Common myeloid progenitor, CD34-positive (primary cell): ENCODE measurements at regions not wholly inside any gene's neighbourhood (a gene's known extent, or its start where the extent isn't known, plus 50 kb on each side); places are given as distances from the start of the nearest gene placed in this dataset.
"Not testable (repeated sequence)": the region's sequence is repeated elsewhere in the genome, so short reads cannot be mapped to it uniquely, and the experiment has no call there.

ENCODE experiments used
- CTCF ChIA-PET: fragments of 350-600 bp; sonication (Branson Sonifier 250); formaldehyde crosslinking; loops from one replicate; lab custom pipeline; 2021; ENCODE audit warnings: antibody characterized with exemption; lab: Charles Lee
- POLR2A ChIA-PET: fragments of 350-600 bp; sonication (Branson Sonifier 250); formaldehyde crosslinking; loops from one replicate; lab custom pipeline; 2021; ENCODE audit warnings: antibody characterized with exemption; lab: Charles Lee
- DNase-seq, 3 donors: peaks; one replicate each; pipeline versions ENCODE4 v3.0.0 to v3.0.0-alpha.2; 2013
- H3K27ac ChIP-seq, 2 experiments: 1 replicate in 1 of 2; 2 replicates in 1 of 2; pipeline ENCODE4 v1.7.0; 2013; ENCODE audit warnings: inconsistent platforms in 2 of 2, low read length in 2 of 2, mild to moderate bottlenecking in 2 of 2, low read depth in 1 of 2, moderate library complexity in 1 of 2; ENCODE audit not compliant: severe bottlenecking in 2 of 2, insufficient read depth in 1 of 2, poor library complexity in 1 of 2
- H3K27me3 ChIP-seq, 5 experiments: replicated peaks in 2 of 5; 1 replicate in 3 of 5; 2 replicates in 2 of 5; pipeline versions ENCODE4 v1.6.1 to v1.7.0; 2013; ENCODE audit warnings: low read length in 4 of 5, mild to moderate bottlenecking in 2 of 5, moderate library complexity in 2 of 5, inconsistent platforms in 1 of 5; ENCODE audit not compliant: insufficient read depth in 5 of 5, control insufficient read depth in 4 of 5
- H3K36me3 ChIP-seq, 4 experiments: 1 replicate in 2 of 4; 2 replicates in 2 of 4; pipeline versions ENCODE4 v1.6.1 to v1.7.0; 2013; ENCODE audit warnings: low read length in 3 of 4, control low read depth in 1 of 4, mild to moderate bottlenecking in 1 of 4; ENCODE audit not compliant: control insufficient read depth in 4 of 4, insufficient read depth in 4 of 4
- H3K4me1 ChIP-seq, 4 experiments: 1 replicate in 3 of 4; 2 replicates in 1 of 4; pipeline versions ENCODE4 v1.6.1 to v1.7.1; 2013; ENCODE audit warnings: low read length in 3 of 4, mild to moderate bottlenecking in 3 of 4, control low read depth in 1 of 4, inconsistent platforms in 1 of 4, moderate library complexity in 1 of 4; ENCODE audit not compliant: control insufficient read depth in 4 of 4, insufficient read depth in 4 of 4; ENCODE audit errors: control extremely low read depth in 1 of 4
- H3K4me3 ChIP-seq, 7 experiments: 1 replicate in 4 of 7; 2 replicates in 3 of 7; pipeline versions ENCODE4 v1.5.1 to v1.7.0; 2013; ENCODE audit warnings: mild to moderate bottlenecking in 7 of 7, low read length in 6 of 7, moderate library complexity in 6 of 7, inconsistent platforms in 2 of 7, low read depth in 2 of 7, control low read depth in 1 of 7; ENCODE audit not compliant: insufficient read depth in 4 of 7, control insufficient read depth in 1 of 7; ENCODE audit errors: extremely low read depth in 1 of 7
- H3K9me3 ChIP-seq, 5 experiments: 1 replicate in 4 of 5; 2 replicates in 1 of 5; pipeline versions ENCODE4 v1.6.1 to v1.7.1; 2013; ENCODE audit warnings: low read length in 4 of 5, mild to moderate bottlenecking in 2 of 5, inconsistent platforms in 1 of 5, low read depth in 1 of 5, moderate library complexity in 1 of 5; ENCODE audit not compliant: control insufficient read depth in 4 of 5, insufficient read depth in 2 of 5; ENCODE audit errors: control extremely low read depth in 1 of 5
- WGBS: methylation state at CpG from one replicate; pipeline ENCODE4 v1.1.5; 2013; ENCODE audit not compliant: insufficient coverage; 5-methylcytosine and 5-hydroxymethylcytosine counted together

DNA sequence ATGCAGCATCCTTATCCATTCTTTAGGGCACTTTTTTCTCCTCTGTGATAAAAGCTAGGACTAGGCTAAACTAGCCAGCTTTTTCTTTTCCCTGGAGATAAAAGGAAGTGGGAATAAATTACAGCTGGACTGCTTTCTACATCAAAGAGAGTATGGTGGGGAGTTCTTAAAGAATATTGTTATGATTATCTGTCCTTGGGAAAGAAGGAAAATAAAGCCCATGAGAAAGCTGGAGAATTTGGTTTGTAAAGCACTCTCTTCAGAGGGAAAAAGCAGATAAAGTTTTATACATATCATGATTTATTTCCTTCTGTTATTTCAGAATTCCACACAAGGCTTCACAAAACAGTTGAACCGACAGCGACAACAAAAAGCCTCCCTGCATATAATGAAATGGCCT lies 923.0 kb downstream of the DIPK2A start:
- no peaks in the 10 kb centered on the region for H3K27me3 ChIP-seq
- no peak for DNase-seq
- ChIA-PET CTCF (no interaction called here), POLR2A (no interaction called here)
- no peaks in the 10 kb centered on the region for H3K4me1 ChIP-seq
- H3K4me3 ChIP-seq = no peak overlapping the region
- H3K36me3 ChIP-seq = no peaks in the 10 kb centered on the region
- WGBS = 100% methylated on average over 2 of the region's 2 CpGs
- H3K9me3 ChIP-seq = no peaks in the 10 kb centered on the region
- H3K27ac ChIP-seq = no peak overlapping the region

DNA sequence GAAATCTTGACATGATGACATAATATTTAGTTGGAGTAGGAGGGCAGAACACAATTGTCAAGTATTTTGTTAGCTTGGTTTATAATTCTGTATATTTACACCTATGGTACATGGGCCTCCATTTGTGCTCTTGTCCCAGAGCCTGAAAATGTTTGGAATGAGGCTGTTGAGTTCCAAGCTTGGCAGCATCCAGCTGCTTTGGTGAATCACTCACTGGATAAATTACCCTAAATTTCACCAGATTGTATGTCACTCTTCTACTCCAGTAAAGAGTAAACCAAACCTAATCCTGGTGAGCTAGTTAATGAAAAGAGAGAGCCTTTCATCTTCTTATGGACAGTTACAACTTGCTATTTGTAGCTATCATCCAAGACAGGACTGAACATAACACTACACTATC lies 928.7 kb downstream of the DIPK2A start:
- POLR2A ChIA-PET = no interaction called here
- CTCF ChIA-PET = no interaction called here
- Histone ChIP-seq H3K9me3 (peaks cover 0 to 4% (median 0%) of the 10 kb centered on the region in 5 experiments), H3K27ac (no peak overlapping the region), H3K4me1 (no peaks in the 10 kb centered on the region), H3K27me3 (no peaks in the 10 kb centered on the region), H3K4me3 (no peak overlapping the region), H3K36me3 (no peaks in the 10 kb centered on the region)
- DNase-seq = no peak

DNA sequence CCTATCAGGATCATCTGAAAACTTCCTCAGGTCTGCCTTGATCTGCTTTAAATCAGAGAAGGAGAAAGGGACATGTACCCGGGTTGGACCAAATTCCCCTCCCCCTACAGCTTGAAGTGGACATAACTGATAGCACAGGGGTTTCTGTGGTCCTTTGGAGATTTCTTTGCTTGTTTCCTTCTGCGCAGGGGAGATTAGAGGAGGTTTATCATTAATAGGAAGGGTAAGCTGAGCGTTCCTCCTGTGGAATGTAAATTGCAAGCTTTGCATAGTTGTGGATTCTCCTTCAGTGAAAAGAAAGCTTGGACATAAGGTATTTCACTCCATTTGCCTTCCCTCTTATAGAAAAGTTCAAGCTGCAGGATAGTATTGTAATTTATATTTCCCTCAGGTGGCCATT lies 936.0 kb downstream of the DIPK2A start:
- H3K27ac ChIP-seq, DNase-seq, POLR2A ChIA-PET, H3K36me3 ChIP-seq, H3K9me3 ChIP-seq, CTCF ChIA-PET, H3K4me1 ChIP-seq, H3K27me3 ChIP-seq, H3K4me3 ChIP-seq: not testable (repeated sequence)
- WGBS = no CpG with 5 or more reads among the region's 3 CpGs

DNA sequence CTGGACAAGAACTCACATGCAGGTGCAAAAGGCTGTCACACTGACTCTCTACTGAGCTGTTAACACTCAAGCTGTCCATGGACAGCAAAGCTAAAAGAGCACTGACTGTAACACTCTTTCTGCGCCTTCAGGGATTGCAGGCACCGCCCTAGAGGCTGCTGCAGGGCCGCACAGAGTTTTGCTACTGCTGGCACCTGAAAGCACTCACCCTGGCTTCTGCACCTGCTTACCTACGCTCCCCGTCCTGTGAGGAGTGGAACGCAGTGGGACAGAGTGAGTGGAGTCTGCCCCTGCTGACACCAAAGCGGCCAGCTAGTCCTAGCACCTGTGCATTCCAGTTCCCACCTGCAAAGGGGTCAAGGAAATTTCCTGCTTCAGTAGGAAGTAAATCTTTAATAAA lies 941.3 kb downstream of the DIPK2A start:
- Histone ChIP-seq H3K27ac (no peak overlapping the region), H3K4me1 (no peaks in the 10 kb centered on the region), H3K36me3 (no peaks in the 10 kb centered on the region), H3K4me3 (no peak overlapping the region), H3K9me3 (no peaks in the 10 kb centered on the region), H3K27me3 (no peaks in the 10 kb centered on the region)
- WGBS = 96% methylated on average over 6 of the region's 7 CpGs
- no peak for DNase-seq
- CTCF ChIA-PET = no interaction called here
- POLR2A ChIA-PET = no interaction called here

DNA sequence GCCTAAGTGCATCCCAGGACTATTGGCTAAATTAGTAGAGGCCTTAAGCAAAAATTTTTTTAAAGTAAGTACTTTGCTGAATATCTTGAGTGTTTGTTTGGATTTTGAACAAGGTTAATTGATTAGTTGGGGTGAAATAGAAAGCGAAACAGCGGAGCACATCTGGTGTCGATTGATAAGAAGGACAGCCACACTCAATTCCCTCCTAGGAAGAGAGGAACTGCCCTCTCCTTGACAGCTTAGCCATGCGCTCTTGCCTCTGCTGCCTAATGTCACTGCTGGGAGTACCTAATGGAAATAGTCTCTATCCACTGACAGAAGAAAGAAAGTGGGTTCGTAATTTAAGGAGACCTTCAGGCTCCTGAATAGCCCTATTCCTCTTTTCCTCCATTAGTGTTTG lies 943.6 kb downstream of the DIPK2A start:
- no CpG with 5 or more reads among the region's 5 CpGs for whole genome bisulfite sequencing
- H3K4me3 ChIP-seq = no peak overlapping the region
- no peak for DNase-seq
- no peaks in the 10 kb centered on the region for H3K36me3 ChIP-seq
- H3K4me1 ChIP-seq = no peaks in the 10 kb centered on the region
- no peaks in the 10 kb centered on the region for H3K27me3 ChIP-seq
- CTCF ChIA-PET = no interaction called here
- H3K27ac ChIP-seq = no peak overlapping the region
- no peaks in the 10 kb centered on the region for H3K9me3 ChIP-seq
- POLR2A ChIA-PET = no interaction called here

DNA sequence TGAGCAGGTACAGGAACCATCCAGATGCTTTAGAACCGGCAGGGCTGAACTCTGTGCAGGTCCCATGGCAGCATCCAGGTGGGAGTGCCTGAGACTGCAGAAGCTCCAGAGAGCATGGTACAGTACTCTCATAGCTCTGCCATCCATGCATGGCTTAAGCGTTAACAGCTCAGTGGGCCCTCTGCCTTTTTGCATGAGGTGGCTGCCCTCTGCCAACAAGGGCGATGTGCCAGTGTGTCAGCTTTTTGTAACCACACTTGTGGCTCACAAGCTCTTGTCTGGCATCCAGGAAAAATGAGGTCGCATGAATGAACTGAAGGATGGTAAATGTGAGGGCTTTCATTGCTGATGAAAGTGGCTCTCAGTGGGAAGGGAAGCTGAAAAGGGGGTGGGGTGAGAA lies 950.1 kb downstream of the DIPK2A start:
- Histone ChIP-seq H3K4me3 (no peak overlapping the region), H3K9me3 (peaks cover 0 to 2% (median 0%) of the 10 kb centered on the region in 5 experiments), H3K36me3 (no peaks in the 10 kb centered on the region), H3K4me1 (no peaks in the 10 kb centered on the region), H3K27ac (no peak overlapping the region), H3K27me3 (no peaks in the 10 kb centered on the region)
- CTCF ChIA-PET = no interaction called here
- 98% methylated on average over 4 of the region's 4 CpGs for WGBS
- no peak for DNase-seq
- POLR2A ChIA-PET = no interaction called here

DNA sequence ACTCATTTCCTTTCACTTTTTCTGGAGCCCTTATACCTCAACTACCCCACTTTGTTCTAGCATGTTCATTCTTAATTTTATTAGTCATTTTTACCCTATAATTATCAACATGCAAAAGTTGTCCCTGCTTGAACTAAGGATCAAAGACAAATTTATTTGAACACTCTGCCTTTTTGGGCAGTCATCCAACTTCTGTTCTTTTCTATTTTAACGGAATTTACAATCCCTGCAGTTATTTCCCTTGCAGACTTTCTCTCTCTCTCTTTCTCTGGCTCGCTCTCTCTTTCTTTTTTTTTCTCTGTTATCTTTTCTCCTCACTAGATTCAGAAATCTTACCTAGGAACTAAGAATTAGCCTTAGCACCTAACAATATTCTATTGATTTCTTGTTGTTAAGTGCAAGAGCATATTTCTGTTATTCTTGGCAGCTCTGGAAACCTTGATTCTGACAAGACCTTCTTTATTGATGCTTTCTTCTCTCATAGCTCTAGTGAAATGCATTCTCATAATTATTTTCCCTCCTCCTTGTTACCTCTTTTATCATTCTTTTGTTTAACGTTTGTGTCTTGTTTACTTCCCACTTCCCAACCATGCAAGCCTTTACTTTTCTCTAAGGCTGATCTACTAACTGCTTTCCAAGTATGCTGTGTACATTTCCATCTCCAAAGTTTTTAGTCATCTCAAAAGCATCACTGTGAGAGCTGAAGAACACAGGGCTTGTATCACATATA lies 951.6 kb downstream of the DIPK2A start:
- Histone ChIP-seq H3K27me3 (no peaks in the 10 kb centered on the region), H3K4me3 (no peak overlapping the region), H3K4me1 (no peaks in the 10 kb centered on the region), H3K9me3 (peaks cover 0 to 2% (median 0%) of the 10 kb centered on the region in 5 experiments), H3K36me3 (no peaks in the 10 kb centered on the region), H3K27ac (no peak overlapping the region)
- CTCF ChIA-PET = no interaction called here
- no peak for DNase-seq
- POLR2A ChIA-PET = no interaction called here
- WGBS = 88% methylated on average over 2 of the region's 3 CpGs
